Stimulated activated CD4-positive, alpha-beta T cell treated with anti-CD3 and anti-CD28 coated beads, Interleukin-12 subunit alpha, Interleukin-12 subunit beta, amount 100 ng/mL, for 24 hours (primary cell): ENCODE measurements at regions not wholly inside any gene's neighbourhood (a gene's known extent, or its start where the extent isn't known, plus 50 kb on each side); places are given as distances from the start of the nearest gene placed in this dataset.

Experiments used
- DNase-seq, 2 experiments: peaks; one replicate each; pipeline ENCODE4 v3.0.0-alpha.2; 2020; ENCODE audit warnings: low read depth in 2 of 2

DNA sequence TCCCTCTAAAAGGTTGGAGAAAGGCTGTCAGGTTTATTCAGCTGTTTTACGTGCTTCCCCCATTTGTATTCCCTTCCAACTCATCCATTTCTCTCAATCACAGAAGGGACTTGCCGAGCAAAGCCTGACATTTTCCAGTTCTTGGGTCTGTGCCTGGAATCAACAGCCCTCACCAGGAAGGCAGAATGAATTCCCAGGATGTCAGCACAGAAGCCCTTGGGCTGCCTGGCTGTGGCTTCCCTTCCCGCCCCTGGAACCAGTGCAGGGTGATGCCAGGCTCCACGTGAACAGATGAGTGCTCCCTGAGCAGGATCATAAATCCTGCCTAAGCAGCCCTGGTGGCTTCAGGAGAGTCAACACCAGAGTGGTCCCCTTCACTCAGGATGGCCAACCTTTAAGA, 86.1 kb upstream of the CD83 start:
- DNase-seq = no peak

DNA sequence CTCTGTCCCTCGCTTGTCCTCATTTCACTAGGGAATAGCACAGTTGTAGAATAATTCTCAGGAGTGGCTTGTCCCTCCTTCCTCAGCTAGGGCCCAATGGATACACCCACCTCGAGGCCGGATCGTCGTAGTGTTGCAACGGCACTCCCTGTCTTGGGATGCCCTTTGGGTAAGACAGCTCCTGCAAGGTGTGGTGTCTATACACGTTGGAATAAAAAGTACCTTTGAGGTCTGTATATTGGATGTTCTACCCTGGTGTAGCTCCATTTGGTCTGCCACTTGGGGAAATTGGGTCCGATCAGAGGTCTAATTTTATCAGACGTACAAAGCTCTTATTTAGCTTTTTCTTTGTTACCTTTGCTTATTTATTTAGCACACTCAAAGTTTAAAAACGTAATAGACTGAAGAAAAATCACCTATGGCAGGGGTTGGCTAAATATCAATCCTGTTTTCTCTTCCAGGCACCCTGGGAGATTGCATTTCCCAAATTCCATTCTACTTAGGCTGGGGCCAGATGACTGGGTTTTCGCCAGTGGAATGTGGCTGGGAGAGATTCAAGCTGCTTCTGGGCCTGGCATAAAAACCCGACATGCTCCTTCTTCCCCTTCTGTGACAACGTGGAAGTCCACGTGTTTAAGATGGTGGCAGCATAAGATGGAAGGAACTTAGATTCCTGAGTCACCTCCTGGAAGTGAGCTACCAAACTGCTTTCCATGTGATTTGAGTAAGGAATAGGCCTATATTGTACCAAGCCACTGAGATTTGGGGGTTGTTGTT, 82.3 kb upstream of the CD83 start:
- DNase-seq = no peak

DNA sequence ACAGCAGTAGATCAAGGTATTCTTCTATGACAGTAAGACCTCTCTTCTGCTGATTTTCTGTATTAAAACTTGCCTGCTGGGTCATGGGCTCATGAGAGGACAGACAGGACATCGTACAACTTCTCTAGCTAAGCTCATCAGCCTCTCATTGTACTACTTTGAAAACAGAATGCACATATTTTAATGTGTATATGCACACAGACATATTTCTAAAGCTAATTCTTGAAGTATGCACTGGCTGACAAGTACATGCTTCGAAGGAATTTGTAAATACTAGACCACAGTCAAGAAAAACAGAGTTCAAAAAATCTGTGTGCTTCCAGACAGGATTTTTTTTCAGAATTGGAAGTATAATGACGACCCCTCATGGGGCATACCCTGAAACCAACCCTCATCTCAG, 81.7 kb upstream of the CD83 start:
- no peak for DNase-seq

DNA sequence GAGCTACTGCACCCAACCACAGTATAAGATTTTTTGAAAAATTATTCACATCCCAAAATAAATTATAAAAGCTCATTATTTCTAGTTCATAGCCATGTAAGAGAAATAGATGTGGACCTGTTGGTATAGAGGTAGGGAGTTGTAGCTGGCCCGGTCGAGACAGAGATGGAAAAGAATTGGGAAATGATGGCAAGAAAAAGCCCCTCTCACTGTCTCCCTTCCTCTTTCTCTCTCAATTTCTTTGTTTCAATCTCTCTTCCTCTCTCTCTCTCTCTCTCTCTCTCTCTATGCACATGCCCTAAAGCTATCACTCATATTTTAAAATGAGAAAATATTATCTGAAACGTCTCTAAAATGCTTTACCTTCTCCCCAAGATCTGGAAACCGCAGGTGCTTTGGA, 80.7 kb upstream of the CD83 start:
- no peak for DNase-seq

DNA sequence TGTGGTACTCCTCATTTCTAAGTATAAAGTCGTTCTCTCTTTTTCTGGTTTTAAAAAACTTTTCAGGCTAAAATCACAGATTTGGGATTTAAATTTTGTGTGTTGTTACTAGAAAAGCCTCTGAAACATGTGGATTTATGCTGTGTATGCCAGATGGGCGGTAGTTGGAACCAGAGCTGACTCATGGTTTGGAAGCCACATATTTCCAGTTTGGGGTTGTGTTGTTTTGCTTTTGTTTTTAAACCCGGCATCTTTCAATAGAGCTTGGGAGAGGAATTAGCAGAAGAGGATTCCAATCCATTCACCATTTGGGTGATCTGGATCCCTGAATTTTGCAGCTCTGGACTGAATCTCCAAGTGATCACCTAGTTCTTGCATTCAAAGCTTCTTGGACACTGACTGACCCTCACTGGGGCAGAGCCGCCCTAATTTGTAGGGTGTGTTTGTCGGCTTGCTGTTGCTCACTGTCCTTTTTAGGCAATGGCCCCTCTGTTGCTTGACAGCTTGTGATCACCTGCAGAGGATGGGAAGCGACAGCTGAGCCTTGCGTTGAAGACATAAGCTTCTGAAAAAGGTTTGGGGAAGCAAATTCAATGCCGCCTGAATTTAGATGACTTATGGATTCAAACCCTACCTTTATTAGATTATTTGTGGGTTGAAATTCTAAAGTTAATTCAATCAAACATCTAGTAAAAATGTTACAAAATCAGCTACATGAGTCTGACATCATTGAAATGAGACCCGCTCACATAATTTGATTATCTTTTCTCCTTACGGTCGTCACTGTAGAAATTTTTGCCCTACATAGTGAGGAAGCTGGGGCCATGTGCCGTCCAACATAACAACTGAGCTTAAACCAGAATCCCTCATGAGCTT, 79.9 kb upstream of the CD83 start:
- DNase-seq = no peak

DNA sequence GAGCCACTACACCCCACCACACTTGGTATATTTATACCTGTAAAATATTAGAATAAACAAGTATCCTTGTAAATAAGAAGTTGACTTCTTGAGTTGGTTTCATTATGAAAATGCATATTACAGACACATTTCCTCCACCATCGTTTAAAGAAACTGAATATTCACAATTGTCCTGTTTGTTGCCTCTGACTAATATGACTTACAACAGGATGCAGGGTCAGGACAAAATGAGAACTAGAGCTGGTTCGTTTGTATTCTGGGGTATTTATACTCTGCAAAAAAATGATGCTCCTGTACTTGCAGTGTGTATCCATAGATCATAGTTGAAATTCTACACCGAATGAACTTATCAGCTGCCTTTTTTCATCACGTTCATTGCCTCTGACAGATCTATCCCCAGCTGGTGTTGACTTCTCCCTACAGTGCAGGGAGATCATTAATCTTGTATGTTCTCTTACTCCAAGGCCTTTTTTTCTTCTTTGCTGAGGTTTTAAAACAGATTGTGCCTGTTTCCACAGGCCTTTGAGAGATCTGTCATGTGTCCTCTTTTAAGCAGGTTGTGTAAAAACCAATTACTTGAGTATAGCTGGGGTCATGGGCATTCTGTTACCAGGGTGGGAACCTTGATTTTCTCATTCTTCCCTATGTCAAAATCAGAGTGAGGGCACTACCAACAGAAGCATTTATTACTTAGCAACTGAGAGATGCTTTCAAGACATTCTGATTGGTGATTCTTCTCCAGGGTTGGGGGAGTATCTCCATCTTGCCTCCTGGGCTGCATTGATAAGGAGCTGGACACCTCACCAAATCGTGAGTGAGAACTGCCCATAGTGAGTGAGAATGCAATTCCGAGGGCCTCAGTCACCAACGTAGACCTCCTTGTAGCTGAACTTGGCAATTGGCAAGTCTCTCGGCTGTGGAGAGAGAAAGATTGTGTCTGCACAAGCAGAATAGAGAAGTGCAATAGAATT, 78.8 kb upstream of the CD83 start:
- DNase-seq = no peak

DNA sequence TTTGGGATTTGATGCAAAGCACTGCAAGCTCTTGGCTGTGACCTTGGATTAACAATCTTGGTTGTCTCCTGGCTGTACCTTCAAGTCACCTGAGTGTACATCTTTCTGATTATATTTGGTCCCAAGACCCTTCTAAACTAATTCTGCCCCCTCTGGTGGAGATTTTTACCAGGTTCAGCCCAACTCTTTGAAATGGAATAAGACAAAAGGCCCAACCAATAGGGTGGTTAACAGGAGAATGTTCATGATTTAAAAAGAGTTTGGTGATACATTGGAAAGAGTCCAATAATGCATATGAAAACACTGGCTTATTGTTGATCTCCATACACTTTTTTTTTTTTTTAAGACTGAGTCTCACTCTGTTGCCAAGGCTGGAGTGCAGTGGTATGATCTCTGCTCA, 77.5 kb upstream of the CD83 start:
- DNase-seq = no peak

DNA sequence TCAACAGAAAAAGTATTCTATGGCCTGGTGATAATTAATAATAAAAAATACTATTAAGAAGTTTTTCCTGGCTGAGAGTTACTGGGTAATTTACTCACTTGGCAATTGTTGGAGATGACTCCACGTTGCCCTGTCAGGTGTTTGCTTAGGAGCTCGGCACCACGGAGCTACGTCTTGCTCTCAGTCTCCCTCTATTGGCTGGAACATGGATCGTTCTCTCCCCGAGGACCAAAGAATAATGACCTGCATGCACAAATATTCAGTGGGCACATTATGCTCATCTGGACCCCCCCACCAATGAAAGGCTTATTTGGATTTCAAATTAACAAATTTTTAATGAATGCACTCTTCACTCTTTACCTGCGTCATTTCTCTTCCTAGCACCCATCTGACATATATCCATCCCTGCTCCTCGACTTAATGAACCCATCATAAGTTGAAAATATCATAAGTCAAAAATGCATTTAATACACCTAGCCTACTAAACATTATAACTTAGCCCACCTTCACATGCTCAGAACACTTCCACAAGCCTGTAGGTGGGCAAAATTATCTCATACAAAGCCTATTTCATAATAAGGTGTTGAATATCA, 71.0 kb upstream of the CD83 start:
- peak in 1 of 2 experiments; percentile 35 for DNase-seq

DNA sequence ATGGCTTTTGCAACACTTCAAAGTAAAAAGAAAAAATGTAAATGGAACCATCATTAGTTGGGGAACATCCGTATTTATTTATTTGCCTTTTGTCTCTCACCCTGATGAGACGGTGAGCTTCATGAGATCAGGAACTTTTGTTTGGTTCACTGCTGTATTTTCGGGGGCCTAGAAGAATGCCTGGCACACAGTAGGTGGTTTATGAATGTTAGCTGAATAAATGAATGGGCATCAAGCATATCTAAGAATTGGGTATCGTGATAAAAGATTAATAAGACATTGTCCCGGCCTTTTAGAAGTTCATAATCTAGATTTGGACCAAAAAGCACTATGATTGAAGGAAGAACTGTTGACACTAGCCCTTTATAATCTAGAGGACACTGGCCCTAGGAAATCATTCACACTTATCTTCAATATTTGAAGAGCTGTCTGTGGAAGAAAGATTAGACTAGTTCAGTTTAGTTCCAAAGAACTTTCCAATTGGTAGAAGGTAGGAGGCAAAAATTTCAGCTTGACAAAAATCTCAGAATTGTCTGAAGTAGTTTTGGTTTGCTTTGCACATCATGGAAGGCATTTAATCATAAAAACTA, 70.3 kb upstream of the CD83 start:
- DNase-seq = no peak

DNA sequence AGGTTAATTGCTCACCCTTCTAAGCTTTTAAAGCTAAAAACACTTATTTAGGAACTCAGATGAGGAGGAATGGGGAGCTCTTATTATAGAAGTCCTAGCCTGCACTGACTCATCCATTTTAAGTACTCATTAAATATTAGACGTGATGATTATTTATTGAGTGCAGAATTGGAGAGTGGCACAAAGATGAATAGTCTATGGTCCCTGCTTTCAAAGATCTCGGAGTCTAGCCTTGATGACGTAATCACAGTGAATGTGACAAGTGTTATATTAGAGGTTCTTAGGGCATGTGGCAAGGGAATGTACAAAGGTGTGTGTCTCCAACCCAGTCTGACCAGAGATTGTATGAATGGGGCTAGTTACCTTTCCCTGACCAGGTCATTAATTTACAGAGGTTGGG, 68.7 kb upstream of the CD83 start:
- no peak for DNase-seq

DNA sequence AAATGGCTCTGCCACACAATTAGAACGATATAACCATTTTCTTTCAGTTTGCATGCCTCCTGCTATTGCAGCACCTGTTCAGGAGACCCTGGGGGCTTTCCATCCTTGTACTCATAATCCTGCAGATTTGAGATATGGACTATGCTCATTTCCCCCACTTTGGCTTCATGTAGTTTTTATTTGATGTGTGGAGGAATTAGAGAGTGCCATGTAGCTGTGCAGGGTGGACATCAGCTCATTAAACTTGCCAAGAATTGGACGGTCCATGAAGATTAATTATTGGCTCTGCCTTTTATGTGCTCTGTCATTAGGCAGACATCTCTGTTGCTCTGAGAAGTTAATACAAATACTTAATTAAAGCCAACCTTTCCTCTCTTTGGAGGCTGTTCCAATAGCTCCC, 66.2 kb upstream of the CD83 start:
- no peak for DNase-seq

DNA sequence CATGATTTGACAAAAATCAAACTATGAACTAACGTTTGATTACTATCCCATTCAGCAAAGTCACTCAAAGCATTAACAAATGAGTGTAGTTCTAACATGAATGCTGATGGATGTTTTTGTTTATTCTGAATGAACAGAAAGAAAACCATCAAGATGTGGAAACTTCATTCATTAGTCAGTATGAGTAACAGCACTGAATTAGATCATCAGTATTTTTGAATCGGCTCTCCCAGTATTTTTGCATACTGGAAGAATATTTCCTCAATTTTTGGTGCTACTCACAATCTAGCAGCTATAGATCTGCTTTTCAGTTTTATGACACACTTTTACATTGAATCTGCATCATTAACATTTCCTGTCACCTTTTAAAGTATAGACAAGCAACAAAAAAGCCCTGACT, 63.8 kb upstream of the CD83 start:
- no peak for DNase-seq

DNA sequence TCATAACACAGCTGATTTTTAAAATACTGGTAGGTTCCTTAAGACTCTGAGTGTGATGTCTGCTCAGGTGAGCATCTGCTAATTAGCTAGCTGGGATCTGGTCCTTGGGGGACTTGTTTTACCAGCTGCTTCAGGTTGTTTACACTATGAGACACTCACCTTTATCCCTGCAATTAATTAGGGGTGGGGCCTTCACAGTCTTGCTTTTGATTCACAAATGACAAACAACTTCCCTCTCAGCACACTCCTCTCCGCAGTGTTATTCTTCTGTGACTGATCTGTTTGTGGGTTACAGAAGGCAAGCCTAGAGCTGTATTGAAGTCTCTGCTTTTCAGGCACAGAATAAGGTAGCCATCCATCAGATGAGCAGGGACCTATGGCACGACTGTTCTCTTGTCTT, 62.0 kb upstream of the CD83 start:
- no peak for DNase-seq

DNA sequence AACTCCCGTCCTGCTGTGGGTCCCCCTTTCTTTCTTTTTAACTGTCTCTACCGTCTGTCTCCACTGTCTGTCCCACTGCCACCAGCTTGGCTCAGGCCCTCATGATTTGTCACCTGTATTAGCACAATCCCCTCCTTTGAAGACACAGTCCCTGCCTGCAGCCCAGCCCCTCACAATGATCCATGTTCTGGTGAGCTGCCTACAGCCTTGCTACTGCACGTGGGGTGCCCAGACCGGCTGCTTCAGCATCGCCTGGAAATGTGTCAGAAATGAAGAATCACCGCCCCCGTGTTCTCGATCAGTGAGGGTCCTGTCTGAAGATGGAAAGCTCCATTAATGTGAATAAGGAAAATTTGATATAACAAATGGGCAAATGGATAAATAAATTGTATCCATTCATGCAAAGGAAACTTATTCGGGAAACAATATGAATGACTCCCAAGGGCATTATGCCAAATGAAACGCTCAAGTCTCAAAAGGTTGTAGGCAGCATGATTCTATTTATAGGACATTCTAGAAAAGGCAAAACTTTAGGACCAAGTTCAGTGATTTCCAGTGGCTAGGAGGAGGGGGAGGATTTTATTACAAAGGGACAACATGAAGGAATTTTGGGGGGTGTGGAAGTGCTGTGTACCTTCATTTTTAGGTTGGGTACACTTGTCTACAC, 59.4 kb upstream of the CD83 start:
- no peak for DNase-seq

DNA sequence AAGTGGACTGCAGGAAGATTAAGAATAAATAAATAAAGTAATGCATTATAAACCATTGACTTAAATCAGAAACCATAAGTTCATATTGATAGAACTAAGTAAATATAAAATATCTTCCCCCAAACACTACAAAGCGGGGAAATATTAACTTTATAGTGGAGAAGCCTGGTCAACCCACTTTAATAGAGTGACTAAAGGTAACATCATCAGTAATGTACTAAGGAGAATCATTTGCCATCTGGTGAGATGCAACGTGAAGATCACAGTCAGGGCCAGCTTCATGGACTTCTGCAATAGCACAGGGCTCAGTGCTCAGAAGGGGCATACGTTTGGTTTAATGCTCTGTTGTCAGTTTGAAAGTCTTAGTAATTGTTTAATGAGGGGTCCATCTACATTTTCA, 58.8 kb upstream of the CD83 start:
- no peak for DNase-seq

DNA sequence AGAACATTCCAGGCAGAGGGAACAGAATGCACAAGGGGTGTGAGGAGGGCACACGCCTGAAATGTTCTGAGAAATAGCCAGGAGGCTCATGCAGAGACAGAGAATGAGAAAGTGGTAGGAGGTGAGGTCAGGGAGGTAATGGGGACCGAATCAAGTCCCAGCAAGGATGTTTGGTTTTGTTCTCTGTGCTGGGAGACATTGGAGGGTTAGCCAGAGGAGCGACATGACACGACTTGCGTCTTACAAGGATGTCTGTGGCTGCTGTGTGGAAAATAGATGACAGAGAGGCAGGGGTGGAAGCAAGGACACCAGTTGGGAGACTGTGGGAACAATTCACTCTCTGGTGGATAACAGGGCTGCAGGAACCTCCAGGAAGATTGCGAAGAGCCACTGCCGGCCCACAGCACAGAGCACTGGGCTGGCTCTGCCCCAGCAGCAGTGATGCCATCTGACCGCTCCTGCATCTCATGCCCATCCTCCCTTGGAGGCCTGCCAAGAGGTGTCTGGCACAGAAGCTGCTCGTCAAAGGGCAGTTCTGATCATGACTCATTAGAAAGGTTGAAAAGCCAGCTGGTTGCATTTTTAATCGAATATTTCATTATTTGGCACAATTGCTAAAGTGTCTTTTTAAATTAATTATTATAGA, 57.7 kb upstream of the CD83 start:
- no peak for DNase-seq

DNA sequence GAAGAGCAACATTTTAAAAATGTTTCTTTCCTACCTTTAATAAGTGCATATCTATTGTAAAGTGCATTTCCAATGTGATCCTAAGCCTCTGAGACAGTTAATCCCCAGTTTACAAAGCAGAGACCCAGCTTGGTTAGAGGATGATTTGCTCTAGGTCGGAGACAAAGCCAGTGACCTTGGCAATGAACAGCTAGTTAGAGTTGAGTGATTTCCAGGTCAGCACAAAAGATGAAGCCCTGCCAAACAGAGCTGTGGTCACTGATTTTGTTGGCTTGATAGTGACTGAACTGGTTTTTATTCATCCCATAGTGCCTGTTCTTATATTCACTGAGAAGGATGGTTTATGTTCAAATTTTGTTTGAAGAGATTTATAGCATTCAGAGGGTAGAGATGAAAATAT, 56.6 kb upstream of the CD83 start:
- DNase-seq = no peak

DNA sequence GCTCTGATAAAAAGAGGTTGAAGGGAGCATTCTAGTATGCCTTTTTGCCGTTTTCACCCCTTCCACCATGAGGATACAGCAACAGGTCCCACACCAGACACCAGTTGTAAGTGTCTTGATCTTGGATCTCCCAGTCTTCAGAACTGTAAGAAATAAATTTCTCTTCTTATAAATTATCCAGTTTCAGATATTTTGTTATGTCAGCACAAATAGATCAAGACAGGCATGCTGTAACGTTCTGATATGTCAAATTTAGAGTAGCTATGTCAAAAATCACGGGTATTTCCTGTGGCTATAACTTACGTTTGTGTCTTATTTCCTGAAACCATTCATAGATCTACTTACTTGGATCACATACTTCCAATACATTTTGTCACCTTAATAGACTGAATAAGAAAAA, 55.9 kb upstream of the CD83 start:
- DNase-seq = no peak

DNA sequence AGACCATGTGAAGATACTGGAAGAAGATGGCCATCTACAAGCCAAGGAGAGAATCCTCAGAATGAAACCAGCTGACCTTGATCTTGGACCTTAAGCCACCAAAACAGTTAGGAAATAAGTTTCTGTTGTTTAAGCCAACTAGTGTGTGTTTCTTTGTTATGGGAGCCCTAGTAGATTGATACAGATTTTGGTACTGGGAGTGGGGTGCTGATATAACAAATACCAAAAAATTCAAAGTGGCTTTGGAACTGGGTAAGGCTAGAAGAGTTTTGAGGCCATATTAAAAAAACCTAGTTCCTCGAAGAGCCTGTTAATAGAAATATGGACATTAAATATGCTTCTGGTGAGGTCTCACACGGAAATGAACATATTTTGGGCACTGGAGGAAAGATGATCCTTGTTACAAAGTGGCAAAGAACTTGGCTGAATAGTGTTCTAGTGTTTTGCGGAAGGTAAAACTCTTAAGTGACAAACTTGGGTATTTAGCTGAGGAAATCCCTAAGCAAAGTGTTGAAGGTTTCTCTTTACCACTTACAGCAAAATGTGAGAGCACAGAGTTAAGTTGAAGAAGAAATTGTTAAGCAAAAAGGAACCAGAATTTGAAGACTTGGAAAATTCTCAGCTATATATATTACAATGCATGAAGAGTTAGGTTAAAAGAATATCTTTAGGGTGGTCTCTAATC, 55.1 kb upstream of the CD83 start:
- DNase-seq = no peak

DNA sequence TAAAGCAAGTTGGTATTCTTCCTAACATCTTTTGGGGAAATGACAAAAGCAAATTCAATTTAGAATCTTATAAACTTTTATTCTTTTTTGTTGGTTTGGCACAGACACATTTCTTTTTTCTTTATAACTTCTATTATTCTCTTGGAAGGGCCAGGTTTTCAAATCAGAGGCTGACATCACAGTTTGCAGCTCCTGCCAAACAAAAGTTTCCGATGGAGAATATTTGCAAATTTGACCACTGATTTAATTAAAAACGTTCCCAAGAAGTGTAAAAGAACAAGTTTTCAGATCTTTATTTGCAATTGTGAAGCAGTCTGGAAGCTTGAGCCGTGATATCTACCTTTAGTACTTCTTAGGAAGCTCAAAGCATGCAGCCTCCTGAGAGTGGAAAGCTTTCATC, 53.8 kb upstream of the CD83 start:
- DNase-seq = no peak
